ENCODE measurements at regions not wholly inside any gene's neighbourhood (a gene's known extent, or its start where the extent isn't known, plus 50 kb on each side); places are given as distances from the start of the nearest gene placed in this dataset.

DNA sequence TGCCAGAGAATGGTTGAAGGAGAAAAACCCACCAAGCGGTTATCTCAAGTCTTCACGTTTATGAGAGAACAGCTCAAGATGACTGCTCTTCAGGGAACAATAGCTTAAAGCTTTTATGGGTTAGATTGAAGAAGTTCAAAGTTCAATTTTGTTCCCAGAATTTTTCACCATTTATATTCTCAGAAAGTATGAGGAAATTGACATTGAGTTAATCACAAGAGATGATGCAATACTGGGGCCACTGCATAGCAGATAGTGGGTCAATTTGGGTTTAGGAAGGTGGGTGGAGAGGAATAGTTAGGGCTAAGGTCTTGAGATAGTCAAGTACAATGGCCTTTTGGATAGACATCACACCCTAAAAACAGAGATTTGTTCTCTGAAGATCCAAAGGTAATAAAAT, 539.3 kb downstream of the SQOR start:
- TF ChIP-seq POLR2AphosphoS5 (IDR thresholded peaks at IDR 0.05; ENCODE audit: low read depth, low read length) (no peak), FOXP2 (optimal IDR thresholded peaks at IDR 0.05; ENCODE audit: borderline replicate concordance, extremely low read depth, extremely low read length, insufficient read depth) (no peak), SIN3A (IDR thresholded peaks at IDR 0.05; ENCODE audit: borderline replicate concordance, insufficient read depth, low read length) (no peak)
